ENCODE measurements at regions not wholly inside any gene's neighbourhood (a gene's known extent, or its start where the extent isn't known, plus 50 kb on each side); places are given as distances from the start of the nearest gene placed in this dataset.

GRCh38 chr9:78566948-78567675, 270.2 kb downstream of the PSAT1 start:
- no peak for FAIRE-seq

GRCh38 chr9:78567693-78568092, 270.8 kb downstream of the PSAT1 start:
- FAIRE-seq, result no peak

GRCh38 chr9:78568774-78569173, 271.8 kb downstream of the PSAT1 start:
- FAIRE-seq, result no peak

- FAIRE-seq, result no peak
These were observed 275.3 kb downstream of the PSAT1 start for GRCh38 chr9:78572266-78572665.

- FAIRE-seq, result no peak
These were observed 276.3 kb downstream of the PSAT1 start for GRCh38 chr9:78573205-78573604.

GRCh38 chr9:78573669-78574068, 276.7 kb downstream of the PSAT1 start:
- FAIRE-seq, result no peak

GRCh38 chr9:78574354-78575045, 277.6 kb downstream of the PSAT1 start:
- FAIRE-seq, result no peak

- no peak for FAIRE-seq
These were observed 278.2 kb downstream of the PSAT1 start for GRCh38 chr9:78575081-78575480.

- FAIRE-seq, result no peak
These were observed 278.8 kb downstream of the PSAT1 start for GRCh38 chr9:78575771-78576170.

GRCh38 chr9:78577156-78577906, 280.4 kb downstream of the PSAT1 start:
- FAIRE-seq, result no peak

GRCh38 chr9:78578072-78578471, 281.1 kb downstream of the PSAT1 start:
- no peak for FAIRE-seq

- no peak for FAIRE-seq
These were observed 285.9 kb downstream of the PSAT1 start for GRCh38 chr9:78582821-78583220.

- FAIRE-seq, result no peak
These were observed 287.7 kb downstream of the PSAT1 start for GRCh38 chr9:78584589-78584988.

GRCh38 chr9:78585909-78586308, 289.0 kb downstream of the PSAT1 start:
- FAIRE-seq, result peak; percentile 49

- no peak for FAIRE-seq
These were observed 293.1 kb downstream of the PSAT1 start for GRCh38 chr9:78590068-78590467.

- no peak for FAIRE-seq
These were observed 295.9 kb downstream of the PSAT1 start for GRCh38 chr9:78592811-78593210.

GRCh38 chr9:78595200-78595945, 298.4 kb downstream of the PSAT1 start:
- FAIRE-seq, result no peak

- no peak for FAIRE-seq
These were observed 299.4 kb downstream of the PSAT1 start for GRCh38 chr9:78596346-78596745.

- FAIRE-seq, result no peak
These were observed 301.2 kb downstream of the PSAT1 start for GRCh38 chr9:78598120-78598519.

GRCh38 chr9:78599926-78600325, 303.0 kb downstream of the PSAT1 start:
- FAIRE-seq, result no peak

- peak; percentile 97 for FAIRE-seq
These were observed 305.1 kb downstream of the PSAT1 start for GRCh38 chr9:78601957-78602565.

Measured in islet of Langerhans (tissue), 1 donor.